NCI-H1694 (cell line): ENCODE measurements at regions not wholly inside any gene's neighbourhood (a gene's known extent, or its start where the extent isn't known, plus 50 kb on each side); places are given as distances from the start of the nearest gene placed in this dataset.

Source experiments
- DNase-seq: peaks from one replicate; lab custom pipeline; 2025; lab: John Stamatoyannopoulos, UW

DNA sequence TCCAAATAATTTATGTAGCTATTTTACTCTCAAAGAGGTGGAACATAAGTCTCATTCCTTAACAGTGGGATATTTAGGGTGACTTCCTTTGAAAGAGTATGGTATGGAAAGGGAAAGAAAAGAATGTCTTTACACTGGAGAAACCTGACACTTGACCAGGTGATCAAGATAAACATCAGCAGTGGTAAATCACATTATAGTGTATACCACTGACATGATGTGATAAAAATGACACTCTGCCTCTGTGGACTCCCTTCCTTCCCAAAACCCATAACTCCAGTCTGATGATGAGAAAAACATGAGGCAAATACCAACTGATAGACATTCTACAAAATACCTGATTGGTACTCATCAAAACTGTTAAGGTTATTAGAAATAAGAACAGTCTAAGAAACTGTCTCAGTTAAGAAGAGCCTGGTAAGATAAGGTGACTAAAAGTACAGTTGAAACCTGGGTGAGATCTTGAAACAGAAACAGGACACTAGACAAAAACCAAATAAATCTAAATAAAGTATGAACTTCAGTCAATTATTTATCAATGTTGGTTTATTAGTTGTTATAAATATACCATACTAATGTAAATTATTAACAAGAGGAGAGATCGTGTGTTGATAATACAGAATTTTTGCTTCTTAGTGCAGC is 144.2 kb upstream of the PCDH18 start:
- no peak for DNase-seq

DNA sequence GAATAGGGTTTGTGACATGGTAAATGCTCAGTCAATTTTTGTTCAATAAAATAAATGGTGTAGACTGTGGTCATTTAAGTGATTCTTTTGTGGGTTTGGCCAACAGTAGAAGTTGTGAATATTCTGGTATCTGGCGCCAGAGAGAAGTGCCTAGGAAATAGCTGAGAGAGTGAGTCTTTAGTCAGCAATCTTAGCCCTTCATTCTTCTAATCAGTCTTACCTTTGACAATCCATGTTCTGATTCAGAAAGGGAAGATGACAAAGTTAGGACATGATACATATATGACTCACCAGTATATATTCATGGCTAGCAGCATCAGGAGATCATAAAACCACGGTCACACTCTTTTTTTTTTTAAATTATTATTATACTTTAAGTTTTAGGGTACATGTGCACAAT is 141.8 kb upstream of the PCDH18 start:
- no peak for DNase-seq

DNA sequence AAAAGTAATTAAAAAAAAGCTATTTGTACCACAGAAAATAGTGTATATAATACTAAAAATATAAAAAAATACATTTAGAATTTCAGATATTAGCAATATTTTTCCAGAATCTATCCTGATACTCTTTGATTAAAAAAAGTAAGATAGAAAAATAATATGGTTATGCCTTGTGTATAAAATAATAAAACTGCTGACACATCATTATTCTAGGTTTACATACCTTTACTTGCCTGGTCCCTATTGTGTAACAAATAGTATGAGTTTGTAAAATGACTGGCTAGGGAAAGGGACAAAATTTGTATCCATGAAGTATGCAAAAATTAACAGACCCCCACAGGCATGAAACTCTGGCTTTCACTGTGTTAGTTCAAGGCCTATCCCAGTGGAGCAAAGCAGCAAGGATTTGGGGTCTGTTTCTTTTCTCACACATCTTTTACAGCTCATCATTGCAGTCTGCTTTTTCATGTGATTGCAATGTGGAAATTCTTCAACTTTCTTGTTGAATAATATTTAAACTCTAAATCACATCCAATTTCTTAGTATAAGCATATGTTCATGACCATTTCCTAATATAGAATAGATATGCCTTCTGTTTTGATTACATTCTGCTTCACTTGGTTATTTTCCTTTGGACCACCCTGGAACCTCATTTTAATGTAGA is 136.7 kb upstream of the PCDH18 start:
- DNase-seq, result no peak

DNA sequence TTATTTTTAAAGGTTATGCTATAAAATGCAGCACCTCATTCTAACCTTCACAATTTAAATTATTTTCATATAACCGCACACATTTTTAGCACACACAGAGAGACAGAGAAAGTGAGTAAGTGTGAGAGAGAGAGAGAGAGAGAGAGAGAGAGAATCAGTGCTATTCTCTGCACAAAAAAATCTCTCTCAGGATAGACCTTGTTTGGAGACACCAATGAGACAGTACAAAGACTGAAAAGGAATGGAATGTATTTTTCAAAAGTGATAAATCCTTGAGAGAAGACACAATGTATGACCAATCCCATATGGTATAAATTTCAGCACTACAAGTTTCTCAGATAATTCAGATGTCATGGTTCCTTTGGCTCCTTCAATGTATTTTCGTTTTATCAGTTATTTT is 132.1 kb upstream of the PCDH18 start:
- DNase-seq, result no peak

DNA sequence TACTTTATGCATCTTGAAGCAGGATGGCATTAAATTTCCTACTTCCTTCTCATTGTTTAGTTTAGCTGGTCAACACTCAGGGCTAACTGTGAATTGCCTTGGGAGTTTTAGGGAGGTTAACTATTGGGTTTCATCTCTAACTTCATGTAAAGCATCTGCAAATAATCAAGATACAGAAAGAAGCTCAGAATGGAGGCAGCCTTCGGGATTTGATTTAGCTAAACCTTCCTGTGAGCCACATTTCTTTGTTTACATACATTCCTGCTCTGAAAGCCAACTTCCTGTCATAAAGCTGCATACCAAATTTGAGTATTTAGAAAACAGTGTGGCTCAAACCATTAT is 131.7 kb upstream of the PCDH18 start:
- DNase-seq, result no peak

DNA sequence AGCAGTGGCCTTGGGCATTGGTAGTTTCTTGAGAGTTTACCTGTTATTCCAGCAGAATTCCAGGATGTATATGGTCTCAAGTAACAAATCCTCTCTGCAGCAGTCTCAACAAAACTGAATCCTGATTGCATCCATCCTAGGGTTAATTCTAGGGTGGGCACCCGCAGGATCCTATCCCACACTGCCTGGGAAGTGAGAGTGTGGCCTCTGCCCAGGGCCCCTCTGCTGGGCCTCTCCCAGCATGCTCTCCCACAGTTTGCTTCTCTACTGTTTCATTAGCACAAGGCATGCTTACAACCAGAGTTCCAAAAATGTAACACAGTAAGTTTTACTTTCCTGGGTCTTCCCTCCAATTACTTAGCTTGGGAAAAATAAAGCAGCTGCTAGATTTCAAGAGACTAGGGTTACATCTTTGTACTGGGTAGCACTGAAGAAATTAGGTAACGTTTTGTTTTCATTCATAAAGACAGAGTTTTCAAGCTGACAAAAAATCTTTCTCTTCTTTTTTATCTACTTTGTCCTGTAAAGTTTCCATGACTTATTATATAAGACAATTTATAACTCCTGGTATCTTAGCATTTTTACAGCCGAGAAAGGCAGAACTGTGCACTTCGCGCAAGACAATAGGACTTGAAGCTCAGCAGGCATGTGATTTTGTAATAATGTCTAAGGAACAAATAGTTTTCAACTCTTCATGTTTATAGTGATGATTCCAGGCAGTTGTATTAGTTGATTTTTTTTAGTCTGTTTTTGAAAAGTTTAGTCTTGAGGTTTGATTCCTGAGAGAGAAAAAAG is 131.2 kb upstream of the PCDH18 start:
- no peak for DNase-seq

DNA sequence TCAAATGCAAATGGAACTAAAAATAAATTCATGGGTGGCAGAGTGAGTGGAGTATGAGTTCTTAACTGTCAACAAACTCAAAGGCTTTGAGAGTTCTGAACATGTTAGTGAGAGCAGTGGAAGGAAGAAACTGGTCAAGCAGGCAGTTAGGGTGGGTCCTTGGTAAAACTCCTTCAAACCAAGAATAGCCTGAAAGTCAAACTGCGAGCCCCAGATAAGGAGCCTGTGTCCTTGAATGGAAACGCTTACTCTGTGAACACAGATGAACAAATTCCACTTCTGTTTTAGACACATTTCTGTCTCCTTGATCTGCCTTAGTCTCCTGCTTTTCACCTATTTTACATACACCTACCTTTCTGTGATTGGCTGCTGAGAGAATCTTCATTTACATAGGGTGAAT is 129.4 kb upstream of the PCDH18 start:
- DNase-seq, result no peak

DNA sequence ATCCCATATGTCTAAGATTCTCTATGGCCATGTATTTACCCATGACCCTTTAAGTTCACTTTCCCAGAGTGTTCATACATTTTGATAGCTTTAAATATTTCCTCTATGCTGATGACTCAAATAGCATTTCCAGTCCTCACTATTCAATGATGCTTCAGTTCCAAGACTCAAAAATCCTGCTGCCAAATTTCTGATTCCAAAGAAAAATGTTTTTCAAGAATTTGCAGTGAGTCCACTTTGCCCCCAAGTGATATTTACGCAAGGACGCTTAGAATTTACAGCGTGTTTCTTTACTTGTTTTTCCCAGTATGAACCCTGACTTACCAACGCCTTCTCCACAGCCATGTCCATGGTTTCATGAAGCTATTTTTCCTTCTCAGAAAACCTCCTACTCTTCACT is 127.9 kb upstream of the PCDH18 start:
- no peak for DNase-seq

DNA sequence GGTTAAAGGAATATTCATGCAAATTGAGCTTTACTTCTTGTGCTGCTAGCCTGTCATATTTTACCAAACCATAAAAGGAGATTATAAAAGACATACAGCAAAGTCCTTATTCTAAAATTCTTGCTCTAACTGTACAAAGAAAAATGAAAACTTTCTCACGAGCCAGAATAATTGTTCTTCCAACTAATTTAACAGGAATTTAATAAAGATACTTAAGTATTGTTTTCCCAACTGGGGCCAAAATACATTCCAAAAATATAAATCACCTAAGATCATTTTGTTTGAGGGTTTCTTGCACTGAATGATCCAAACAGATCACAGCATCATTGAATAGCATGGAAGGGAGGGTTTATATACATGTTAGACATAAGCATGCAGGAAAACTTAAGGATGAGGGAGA is 127.1 kb upstream of the PCDH18 start:
- no peak for DNase-seq

DNA sequence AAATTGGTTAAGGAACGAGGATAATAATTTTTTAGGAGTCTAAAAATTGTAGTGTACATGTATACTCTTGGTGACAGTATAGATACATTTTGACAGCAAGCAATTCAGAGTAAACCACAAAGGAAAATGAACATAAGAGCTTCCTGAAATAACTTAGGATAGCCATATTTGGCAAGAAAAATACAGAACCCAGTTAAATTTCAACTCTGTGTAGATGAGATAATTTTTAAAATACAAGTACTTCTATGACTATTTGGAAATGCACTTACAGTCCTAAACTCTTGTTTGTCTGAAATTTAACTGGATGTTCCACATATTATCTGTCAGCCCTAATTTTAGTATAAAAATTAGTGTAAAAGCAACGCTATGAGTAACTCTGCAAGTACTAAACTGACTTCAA is 124.4 kb upstream of the PCDH18 start:
- no peak for DNase-seq

DNA sequence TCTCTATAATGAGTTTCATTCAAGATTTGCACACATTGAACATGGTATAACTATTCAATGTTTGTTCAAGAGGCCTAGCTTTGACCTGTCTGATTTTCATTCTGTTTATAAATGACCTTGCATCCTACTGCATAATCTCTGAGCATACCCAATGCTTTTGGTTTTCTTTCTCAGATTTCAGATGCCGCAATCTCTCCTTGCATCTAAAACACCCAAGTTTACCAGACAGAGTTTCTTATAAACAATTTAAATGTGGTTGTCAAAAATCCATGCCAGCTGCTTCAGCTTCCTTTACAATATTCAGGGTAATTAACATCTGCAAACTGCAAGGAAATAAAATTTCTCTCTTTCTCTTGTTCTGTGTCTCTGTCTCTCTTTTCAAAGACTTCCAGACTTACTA is 123.0 kb upstream of the PCDH18 start:
- no peak for DNase-seq

DNA sequence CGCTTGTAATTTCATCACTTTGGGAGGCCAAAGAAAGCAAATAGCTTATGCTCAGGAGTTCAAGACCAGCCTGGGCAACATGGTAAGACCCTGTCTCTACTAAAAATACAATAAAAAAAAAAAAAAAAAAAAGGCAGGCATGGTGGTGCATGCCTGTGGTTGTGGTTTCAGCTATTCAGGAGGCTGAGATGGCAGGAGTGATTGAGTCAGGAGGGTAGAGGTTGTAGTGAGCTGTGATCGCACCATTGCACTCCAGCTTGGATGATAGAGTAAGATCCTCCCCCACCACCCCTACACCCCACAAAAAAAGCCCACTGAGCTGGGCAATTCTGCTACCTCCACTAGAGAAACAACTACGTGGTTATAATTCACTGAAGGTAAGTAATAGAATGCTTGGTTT is 118.8 kb upstream of the PCDH18 start:
- DNase-seq, result no peak

DNA sequence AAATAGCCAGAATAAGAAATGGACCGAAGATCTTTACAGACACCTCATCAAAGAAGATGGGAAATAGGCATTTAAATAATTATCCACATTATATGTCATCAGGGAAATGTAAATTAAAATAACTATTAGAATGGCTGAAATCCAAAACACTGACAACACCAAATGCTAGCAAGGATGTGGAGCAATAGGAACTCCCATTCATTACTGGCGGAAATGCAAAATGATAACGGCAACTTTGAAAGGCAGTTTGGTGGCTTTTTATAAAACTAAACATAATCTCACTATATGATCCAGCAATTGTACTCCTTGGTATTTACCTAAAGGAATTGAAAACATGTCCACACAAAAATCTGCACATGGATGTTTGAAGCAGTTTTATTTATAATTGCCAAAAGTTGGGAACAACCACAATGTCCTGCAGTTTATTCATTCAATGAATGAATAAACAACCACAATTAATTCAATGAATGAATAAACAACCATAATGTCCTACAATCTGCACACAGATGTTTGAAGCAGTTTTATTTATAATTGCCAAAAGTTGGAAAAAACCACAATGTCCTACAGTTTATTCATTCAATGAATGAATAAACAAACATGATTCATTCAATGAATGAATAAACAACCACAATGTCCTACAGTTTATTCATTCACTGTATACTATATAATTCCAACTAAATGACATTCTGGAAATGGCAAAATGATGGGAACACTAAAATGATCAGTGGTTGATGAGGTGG is 117.6 kb upstream of the PCDH18 start:
- DNase-seq, result no peak

DNA sequence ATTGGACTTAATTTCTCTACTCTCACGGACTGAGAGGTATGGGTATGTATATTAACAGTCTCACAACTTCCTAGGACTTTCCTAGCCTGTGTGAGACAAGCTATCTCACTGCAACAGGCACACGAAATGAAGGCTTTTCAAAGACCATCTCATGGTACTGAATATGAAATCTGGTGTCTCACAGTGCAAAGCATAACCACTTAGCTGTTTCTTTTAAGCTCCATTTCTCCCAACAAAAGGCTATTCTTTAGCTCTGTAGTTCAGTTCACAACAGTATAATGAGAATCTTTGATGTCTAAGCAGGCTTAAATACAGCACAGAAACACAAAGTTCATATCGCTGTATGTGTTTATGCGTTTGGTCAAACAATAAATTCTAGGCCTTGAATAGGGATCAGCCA is 116.2 kb upstream of the PCDH18 start:
- no peak for DNase-seq

DNA sequence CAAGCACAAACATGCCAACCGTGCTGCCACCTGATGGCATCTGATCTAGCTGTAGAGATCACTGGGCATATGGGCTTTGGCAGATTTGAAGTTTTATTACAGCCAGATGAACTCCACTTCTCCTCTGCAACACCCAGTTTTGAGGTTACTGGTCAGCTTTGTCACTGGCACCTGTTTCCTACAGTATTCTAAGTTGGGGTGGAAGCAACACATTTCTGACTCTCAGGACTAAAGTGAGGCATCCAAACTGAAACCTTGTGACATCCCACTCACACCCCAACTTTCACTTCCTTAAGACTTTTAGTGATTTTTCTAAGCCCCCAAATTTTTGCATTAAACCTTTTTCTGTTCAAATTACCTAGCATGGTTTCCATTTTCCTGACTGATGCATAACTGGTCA is 115.1 kb upstream of the PCDH18 start:
- no peak for DNase-seq

DNA sequence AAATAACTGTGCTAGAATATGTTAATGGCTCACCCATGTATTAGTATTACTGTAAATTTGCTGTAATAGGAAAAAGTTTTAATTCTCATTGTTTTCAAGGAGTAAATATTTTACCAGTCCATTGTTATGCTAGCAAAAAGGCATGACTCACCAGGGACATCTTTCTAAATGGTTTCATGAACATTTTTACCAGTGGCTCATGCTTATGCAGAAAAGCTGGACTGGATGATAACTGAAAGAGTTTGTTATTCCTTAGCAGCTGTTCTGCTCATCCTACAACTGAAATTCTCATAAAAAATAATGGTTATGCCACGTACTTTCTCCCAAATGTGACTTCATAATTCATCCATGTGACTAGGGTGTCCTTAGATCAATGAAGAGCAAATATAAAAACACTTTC is 111.9 kb upstream of the PCDH18 start:
- DNase-seq, result no peak

DNA sequence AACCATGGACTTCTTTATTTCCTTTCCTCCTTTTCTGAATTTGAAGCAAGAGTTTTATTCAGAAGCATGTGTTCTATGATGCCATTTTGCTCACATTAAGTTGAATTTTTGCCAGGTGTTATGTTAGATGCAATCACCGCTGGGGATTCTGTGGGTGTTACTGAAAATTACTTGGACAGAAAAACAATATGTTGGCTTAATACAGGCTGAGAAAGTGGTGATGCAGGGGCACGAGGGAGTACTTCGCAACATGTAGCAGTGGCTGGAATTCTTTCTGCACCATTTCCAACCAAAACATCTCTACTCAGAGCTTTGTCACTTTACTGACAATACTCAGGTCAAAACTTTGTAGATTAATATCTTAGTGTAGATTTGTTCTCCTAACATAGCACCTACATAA is 109.2 kb upstream of the PCDH18 start:
- no peak for DNase-seq

DNA sequence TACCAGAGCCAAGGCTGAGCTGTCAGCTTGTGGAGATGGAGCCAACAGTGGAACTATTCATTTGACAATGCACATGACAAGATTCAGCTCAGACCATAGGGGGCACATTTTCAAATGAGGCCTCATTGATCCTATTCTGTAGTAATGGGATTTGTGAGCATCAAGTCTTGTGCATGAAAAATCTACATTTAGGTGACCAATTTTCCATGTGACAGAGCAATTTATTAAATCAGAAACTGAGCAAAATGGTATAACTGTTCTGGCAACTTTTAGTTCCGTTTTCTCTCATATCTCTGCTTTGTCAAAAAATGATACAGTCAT is 108.5 kb upstream of the PCDH18 start:
- no peak for DNase-seq

DNA sequence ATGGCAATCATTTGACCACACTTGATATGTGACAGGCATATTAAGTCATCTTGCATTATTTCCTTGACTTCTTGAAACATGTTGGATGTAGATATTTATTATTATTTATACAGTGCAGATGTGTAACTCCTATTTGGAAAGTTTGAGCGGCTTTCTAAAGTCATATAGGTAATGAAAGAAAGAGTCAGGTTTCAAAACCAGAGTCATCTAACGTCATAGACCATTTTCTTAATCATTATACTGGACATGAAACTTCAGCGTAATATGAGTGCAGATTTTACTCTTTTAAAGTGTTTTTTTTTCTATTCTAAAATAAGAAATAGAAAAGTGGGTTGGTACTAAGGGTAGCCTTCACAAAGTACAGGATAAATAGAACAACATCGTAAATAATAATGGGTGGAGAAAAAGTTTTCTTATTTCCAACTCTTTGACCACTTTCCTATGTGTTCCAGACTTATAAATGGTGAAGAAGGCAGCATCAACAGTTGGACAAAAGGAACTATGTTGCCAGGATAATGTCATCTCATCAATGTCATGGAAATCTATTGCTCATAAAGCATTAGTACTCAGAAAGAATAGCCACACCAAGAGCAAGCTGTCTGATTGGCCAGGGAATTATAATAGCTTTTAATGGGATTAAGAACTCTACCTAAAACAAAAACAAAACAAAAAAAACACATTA is 108.0 kb upstream of the PCDH18 start:
- DNase-seq, result no peak

DNA sequence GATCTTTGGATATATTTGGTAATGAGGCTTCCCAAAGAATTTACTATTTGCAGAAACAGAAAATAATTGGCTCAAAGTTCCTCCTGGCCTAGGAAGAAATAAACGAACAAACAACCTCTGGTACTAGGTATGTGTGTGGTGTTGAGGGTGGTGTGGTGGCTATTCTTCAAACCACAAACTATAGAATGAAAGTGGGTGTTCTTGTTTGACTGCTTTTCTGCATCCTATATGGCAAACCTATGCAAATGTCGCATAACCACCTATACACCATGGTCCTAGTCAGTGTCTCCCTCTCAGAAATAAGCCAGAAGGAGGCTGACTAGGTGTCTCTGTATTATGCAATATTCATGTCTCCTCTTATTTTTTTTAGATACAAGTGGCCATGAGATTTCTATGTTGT is 106.6 kb upstream of the PCDH18 start:
- no peak for DNase-seq

DNA sequence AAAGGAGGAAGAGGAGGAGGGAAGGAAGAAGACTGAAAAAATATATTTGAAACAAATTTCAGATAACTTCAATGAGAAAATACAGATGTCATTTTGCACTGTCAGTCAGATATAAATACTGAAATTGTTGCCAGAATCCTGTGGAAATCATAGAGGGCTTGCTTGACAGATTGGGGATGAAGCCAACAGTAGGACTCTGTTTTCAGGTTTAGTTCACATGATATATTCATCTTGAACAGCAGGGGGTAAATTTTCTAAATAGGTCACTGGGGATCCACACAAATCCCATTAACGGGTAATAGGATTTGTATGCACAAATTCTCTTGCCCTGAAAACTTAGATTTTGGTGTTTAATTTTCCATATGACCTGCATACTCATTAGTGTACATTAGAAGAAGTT is 103.3 kb upstream of the PCDH18 start:
- peak; percentile 53 for DNase-seq

DNA sequence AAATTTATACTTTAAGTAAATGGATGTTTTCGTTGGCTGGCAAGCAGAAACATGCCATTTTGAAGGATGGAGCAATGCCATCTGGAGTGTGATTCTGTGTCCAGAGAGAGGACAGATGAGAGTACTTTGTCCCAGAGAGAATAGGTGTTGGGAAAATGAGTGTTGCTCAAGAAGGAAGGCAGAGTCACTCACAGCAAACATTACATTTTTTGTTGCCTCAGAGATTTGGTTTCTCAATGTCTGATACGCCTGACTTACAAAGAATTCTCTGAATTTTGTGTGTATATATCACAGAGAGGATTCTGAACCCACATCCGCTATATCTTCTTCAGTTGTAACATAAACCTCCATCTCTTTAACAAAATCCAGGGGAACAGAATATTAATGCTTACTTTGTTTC is 102.8 kb upstream of the PCDH18 start:
- DNase-seq, result no peak

DNA sequence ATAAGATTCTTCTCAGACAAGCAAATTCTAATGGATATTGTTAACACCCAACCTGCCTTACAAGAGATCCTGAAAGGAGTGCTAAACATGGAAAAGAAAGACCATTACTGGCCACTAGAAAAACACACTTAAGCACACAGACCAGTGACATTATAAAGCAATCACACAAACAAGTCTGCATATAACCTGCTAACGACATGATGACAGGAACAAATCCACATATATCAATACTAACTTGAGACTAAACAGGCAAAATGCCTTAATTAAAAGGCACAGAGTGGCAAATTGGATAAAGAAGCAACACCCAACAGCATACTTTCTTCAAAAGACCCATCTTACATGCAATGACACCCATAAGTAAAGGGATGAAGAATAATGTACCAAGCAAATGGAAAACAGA is 100.5 kb upstream of the PCDH18 start:
- DNase-seq, result no peak
